WI38 (cell line): ENCODE measurements at regions not wholly inside any gene's neighbourhood (a gene's known extent, or its start where the extent isn't known, plus 50 kb on each side); places are given as distances from the start of the nearest gene placed in this dataset.

Experiments
- H3K4me3 ChIP-seq: 2 replicates; pipeline ENCODE4 v1.5.1; 2011; ENCODE audit warnings: low read depth, mild to moderate bottlenecking, control low read depth, low read length
- TF ChIP-seq, protein P1 (sequence below): IDR thresholded peaks from 2 replicates; pipeline ENCODE4 v1.5.1; 2012; ENCODE audit warnings: low read depth, mild to moderate bottlenecking, control low read depth, low read length

DNA sequence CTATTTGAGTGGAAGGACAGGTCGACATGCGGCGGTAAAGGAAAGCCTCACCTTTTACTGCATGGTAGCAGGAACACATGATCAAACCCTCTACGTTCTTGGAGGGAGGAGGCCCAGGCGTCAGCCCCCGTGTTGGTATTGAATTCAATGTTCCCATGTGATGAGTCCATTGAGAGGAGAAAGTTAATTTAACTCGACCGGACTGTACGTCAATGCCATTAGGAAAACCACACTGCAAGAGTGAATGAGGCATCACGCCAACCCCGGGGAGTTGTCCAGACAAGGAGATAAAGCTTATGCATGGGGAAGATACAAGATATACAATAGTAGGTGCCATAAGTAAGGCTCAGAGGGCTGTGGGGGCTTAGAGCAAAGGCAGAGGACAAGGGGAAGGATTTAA is 213.9 kb upstream of the ECI2 start:
- TF ChIP-seq, protein P1, sequence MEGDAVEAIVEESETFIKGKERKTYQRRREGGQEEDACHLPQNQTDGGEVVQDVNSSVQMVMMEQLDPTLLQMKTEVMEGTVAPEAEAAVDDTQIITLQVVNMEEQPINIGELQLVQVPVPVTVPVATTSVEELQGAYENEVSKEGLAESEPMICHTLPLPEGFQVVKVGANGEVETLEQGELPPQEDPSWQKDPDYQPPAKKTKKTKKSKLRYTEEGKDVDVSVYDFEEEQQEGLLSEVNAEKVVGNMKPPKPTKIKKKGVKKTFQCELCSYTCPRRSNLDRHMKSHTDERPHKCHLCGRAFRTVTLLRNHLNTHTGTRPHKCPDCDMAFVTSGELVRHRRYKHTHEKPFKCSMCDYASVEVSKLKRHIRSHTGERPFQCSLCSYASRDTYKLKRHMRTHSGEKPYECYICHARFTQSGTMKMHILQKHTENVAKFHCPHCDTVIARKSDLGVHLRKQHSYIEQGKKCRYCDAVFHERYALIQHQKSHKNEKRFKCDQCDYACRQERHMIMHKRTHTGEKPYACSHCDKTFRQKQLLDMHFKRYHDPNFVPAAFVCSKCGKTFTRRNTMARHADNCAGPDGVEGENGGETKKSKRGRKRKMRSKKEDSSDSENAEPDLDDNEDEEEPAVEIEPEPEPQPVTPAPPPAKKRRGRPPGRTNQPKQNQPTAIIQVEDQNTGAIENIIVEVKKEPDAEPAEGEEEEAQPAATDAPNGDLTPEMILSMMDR, result no peak
- H3K4me3 ChIP-seq, result no peak overlapping the region

GRCh38 chr6:4348462-4349112 is 213.2 kb upstream of the ECI2 start:
- TF ChIP-seq, protein P1, result no peak
- H3K4me3 ChIP-seq, result no peak overlapping the region

DNA sequence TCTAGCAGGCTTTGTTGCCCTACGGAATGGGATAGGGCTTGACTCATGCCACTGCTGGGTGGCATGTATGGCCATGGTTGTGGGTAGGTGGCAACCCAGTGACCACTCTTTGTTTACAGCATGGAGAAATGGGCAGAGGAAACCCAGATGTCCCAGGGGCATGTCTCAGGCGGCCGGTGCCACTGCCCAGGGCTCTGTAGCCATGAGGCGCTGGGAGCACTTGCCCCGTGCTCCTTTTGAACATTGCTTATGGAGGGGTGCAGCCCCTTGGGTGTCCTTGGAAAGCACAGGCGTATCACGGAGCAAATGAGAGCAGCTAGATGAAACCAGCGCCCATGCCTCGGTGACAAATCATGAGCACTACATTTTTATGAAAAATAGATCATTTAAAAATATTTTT is 212.5 kb upstream of the ECI2 start:
- H3K4me3 ChIP-seq, result no peak overlapping the region
- TF ChIP-seq, protein P1, result no peak

- TF ChIP-seq, protein P1, result no peak
- H3K4me3 ChIP-seq, result no peak overlapping the region
Measured at GRCh38 chr6:4346659-4347333, 211.4 kb upstream of the ECI2 start.

- no peak overlapping the region for H3K4me3 ChIP-seq
- TF ChIP-seq, protein P1, result no peak
Measured at GRCh38 chr6:4345543-4345942, 210.2 kb upstream of the ECI2 start.

GRCh38 chr6:4344317-4344899 is 209.0 kb upstream of the ECI2 start:
- H3K4me3 ChIP-seq, result no peak overlapping the region
- TF ChIP-seq, protein P1, result no peak
